Stimulated activated CD8-positive, alpha-beta memory T cell treated with anti-CD3 and anti-CD28 coated beads, Interleukin-4, amount 100 ng/mL, for 24 hours (primary cell): ENCODE measurements at regions not wholly inside any gene's neighbourhood (a gene's known extent, or its start where the extent isn't known, plus 50 kb on each side); places are given as distances from the start of the nearest gene placed in this dataset.

ENCODE experiments used
- DNase-seq: peaks from one replicate; pipeline ENCODE4 v3.0.0-alpha.2; 2020; ENCODE audit warnings: low read depth

- DNase-seq, result no peak
Observed at GRCh38 chr15:93719921-93720351, 511.4 kb upstream of the MCTP2 start.

GRCh38 chr15:93716615-93717231 lies 514.6 kb upstream of the MCTP2 start:
- DNase-seq, result no peak

- no peak for DNase-seq
Observed at GRCh38 chr15:93709708-93710107, 521.7 kb upstream of the MCTP2 start.

GRCh38 chr15:93708724-93709445 lies 522.5 kb upstream of the MCTP2 start:
- DNase-seq, result no peak

- DNase-seq, result no peak
Observed at GRCh38 chr15:93707751-93708150, 523.6 kb upstream of the MCTP2 start.

GRCh38 chr15:93706495-93707292 lies 524.7 kb upstream of the MCTP2 start:
- no peak for DNase-seq

GRCh38 chr15:93705753-93706455 lies 525.5 kb upstream of the MCTP2 start:
- no peak for DNase-seq

GRCh38 chr15:93703092-93703739 lies 528.1 kb upstream of the MCTP2 start:
- no peak for DNase-seq

GRCh38 chr15:93700051-93700450 lies 531.3 kb upstream of the MCTP2 start:
- no peak for DNase-seq

GRCh38 chr15:93694033-93694432 lies 537.3 kb upstream of the MCTP2 start:
- DNase-seq, result no peak

- no peak for DNase-seq
Observed at GRCh38 chr15:93683651-93684050, 547.7 kb upstream of the MCTP2 start.

- no peak for DNase-seq
Observed at GRCh38 chr15:93671387-93671943, 559.9 kb upstream of the MCTP2 start.

- no peak for DNase-seq
Observed at GRCh38 chr15:93670931-93671330, 560.4 kb upstream of the MCTP2 start.

GRCh38 chr15:93664213-93664956 lies 567.0 kb upstream of the MCTP2 start:
- DNase-seq, result no peak

- no peak for DNase-seq
Observed at GRCh38 chr15:93662162-93662885, 569.0 kb upstream of the MCTP2 start.

- DNase-seq, result no peak
Observed at GRCh38 chr15:93658026-93658816, 569.2 kb upstream of the RGMA start.

- DNase-seq, result no peak
Observed at GRCh38 chr15:93656041-93656440, 567.0 kb upstream of the RGMA start.

GRCh38 chr15:93649691-93650235 lies 560.8 kb upstream of the RGMA start:
- no peak for DNase-seq

GRCh38 chr15:93646193-93646592 lies 557.2 kb upstream of the RGMA start:
- no peak for DNase-seq
